WERI-Rb-1 (cell line): ENCODE measurements at regions not wholly inside any gene's neighbourhood (a gene's known extent, or its start where the extent isn't known, plus 50 kb on each side); places are given as distances from the start of the nearest gene placed in this dataset.

Experiments
- DNase-seq: peaks from one replicate; pipeline ENCODE4 v3.0.0-alpha.2; 2020
- H3K27ac ChIP-seq: fragments of 250-450 bp; sonication (Bioruptor Pico); 2 replicates; pipeline ENCODE4 v1.5.1; 2020; ENCODE audit warnings: mild to moderate bottlenecking, moderate library complexity
- H3K27me3 ChIP-seq: fragments of 250-450 bp; sonication (Bioruptor Pico); 2 replicates; pipeline ENCODE4 v1.5.1; 2021; ENCODE audit warnings: mild to moderate bottlenecking, low read depth, moderate library complexity; ENCODE audit not compliant: insufficient read depth, severe bottlenecking
- H3K36me3 ChIP-seq: fragments of 250-450 bp; sonication (Bioruptor Pico); 2 replicates; pipeline ENCODE4 v1.5.1; 2020; ENCODE audit warnings: mild to moderate bottlenecking, moderate library complexity
- H3K4me3 ChIP-seq: 2 replicates; pipeline ENCODE4 v1.5.1; 2011; ENCODE audit warnings: low read depth, mild to moderate bottlenecking, control low read depth, low read length
- H3K9me3 ChIP-seq: fragments of 250-450 bp; sonication (Bioruptor Pico); 2 replicates; pipeline ENCODE4 v1.5.1; 2021; ENCODE audit warnings: mild to moderate bottlenecking, moderate library complexity; ENCODE audit not compliant: severe bottlenecking
- TF ChIP-seq, protein P1 (sequence below): IDR thresholded peaks from 2 replicates; pipeline ENCODE4 v1.5.1; 2011; ENCODE audit warnings: low read depth, mild to moderate bottlenecking, control low read depth, inconsistent platforms, low read length

DNA sequence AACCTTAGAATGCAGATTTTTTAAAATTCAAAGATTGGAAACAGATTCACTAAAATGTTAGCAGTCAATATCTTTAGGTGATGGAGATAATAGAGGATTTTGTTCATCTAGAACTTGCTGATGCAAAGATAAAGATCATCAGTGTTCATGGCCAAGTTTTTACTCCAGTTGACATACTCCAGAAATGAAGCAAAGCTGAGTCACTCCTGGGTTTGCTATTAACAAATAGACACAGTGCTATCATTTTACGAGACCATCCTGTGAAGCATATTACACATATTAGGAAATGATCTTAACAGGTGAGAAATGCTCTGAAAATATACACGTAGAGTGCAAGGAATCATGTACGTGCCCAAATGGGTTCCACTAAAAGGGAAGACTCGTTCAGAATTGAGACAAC lies 170.6 kb upstream of the FAM9B start:
- H3K36me3 ChIP-seq = no peaks in the 10 kb centered on the region
- TF ChIP-seq, protein P1, sequence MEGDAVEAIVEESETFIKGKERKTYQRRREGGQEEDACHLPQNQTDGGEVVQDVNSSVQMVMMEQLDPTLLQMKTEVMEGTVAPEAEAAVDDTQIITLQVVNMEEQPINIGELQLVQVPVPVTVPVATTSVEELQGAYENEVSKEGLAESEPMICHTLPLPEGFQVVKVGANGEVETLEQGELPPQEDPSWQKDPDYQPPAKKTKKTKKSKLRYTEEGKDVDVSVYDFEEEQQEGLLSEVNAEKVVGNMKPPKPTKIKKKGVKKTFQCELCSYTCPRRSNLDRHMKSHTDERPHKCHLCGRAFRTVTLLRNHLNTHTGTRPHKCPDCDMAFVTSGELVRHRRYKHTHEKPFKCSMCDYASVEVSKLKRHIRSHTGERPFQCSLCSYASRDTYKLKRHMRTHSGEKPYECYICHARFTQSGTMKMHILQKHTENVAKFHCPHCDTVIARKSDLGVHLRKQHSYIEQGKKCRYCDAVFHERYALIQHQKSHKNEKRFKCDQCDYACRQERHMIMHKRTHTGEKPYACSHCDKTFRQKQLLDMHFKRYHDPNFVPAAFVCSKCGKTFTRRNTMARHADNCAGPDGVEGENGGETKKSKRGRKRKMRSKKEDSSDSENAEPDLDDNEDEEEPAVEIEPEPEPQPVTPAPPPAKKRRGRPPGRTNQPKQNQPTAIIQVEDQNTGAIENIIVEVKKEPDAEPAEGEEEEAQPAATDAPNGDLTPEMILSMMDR = no peak
- H3K27ac ChIP-seq = no peak overlapping the region
- no peak overlapping the region for H3K4me3 ChIP-seq
- H3K27me3 ChIP-seq = no peaks in the 10 kb centered on the region
- no peak for DNase-seq
- no peaks in the 10 kb centered on the region for H3K9me3 ChIP-seq

GRCh38 chrX:9205599-9206223 lies 171.8 kb upstream of the FAM9B start:
- Histone ChIP-seq H3K27me3 (no peaks in the 10 kb centered on the region), H3K4me3 (no peak overlapping the region), H3K36me3 (no peaks in the 10 kb centered on the region), H3K27ac (no peak overlapping the region), H3K9me3 (no peaks in the 10 kb centered on the region)
- no peak for DNase-seq
- TF ChIP-seq, protein P1 = no peak

DNA sequence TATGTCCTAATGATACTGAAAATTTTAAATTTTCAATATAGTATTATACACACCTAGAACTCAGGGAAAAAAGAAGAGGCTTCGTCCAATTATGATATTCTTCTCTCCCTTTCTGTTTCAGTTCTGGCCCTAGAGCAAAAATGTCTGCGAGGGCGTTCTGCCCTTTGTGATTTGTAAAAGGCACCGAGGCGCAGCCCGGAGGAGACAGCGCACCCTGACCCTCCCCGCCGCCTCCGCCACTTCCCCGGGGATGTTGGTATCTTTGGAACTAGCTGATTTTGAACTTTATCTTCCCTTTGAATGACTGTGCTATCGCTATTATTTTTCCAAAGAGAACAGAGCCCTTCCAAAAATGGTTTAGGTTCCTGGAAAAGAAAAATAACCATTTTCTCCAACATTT lies 173.2 kb upstream of the FAM9B start:
- DNase-seq = no peak
- Histone ChIP-seq H3K9me3 (no peaks in the 10 kb centered on the region), H3K4me3 (no peak overlapping the region), H3K27ac (no peak overlapping the region), H3K36me3 (no peaks in the 10 kb centered on the region), H3K27me3 (no peaks in the 10 kb centered on the region)
- TF ChIP-seq, protein P1 = no peak

DNA sequence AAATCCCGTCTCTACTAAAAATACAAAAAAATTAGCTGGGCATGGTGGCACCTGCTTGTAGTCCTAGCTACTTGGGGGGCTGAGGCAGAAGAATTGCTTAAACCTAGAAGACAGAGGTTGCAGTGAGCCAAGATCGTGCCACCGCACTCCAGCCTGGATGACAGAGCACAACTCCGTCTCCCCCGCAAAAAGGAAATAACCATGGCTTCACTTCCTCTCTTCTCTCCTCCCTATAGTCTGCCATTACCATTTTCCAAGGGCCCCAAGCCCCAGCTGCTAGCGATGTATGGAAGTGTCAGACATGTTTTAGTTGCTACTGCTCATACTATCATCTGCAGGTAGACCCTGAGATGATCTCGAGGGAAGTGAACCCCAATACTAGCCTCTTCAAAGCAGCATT lies 177.3 kb upstream of the FAM9B start:
- DNase-seq = no peak
- TF ChIP-seq, protein P1 = no peak

GRCh38 chrX:9221781-9222180 lies 187.9 kb upstream of the FAM9B start:
- no peak for DNase-seq
- no peaks in the 10 kb centered on the region for H3K36me3 ChIP-seq
- peaks cover 11% of the 10 kb centered on the region for H3K27me3 ChIP-seq
- no peaks in the 10 kb centered on the region for H3K9me3 ChIP-seq
- no peak overlapping the region for H3K4me3 ChIP-seq
- H3K27ac ChIP-seq = no peak overlapping the region
- TF ChIP-seq, protein P1 = no peak

More for the DNA sequence above, 177.3 kb upstream of the FAM9B start:
- Histone ChIP-seq H3K36me3 (no peaks in the 10 kb centered on the region), H3K27ac (no peak overlapping the region), H3K9me3 (no peaks in the 10 kb centered on the region), H3K4me3 (no peak overlapping the region), H3K27me3 (no peaks in the 10 kb centered on the region)

- no peak for DNase-seq
- H3K9me3 ChIP-seq = no peaks in the 10 kb centered on the region
- H3K27ac ChIP-seq = no peak overlapping the region
- no peak overlapping the region for H3K4me3 ChIP-seq
- H3K27me3 ChIP-seq = peaks cover 11% of the 10 kb centered on the region
- TF ChIP-seq, protein P1 = no peak
- no peaks in the 10 kb centered on the region for H3K36me3 ChIP-seq
Measured at GRCh38 chrX:9222299-9222698, 188.4 kb upstream of the FAM9B start.
